RWPE1 (cell line): ENCODE measurements at regions not wholly inside any gene's neighbourhood (a gene's known extent, or its start where the extent isn't known, plus 50 kb on each side); places are given as distances from the start of the nearest gene placed in this dataset.

Experiments
- CTCF ChIA-PET: fragments of 350-600 bp; sonication (Branson Sonifier 250); formaldehyde crosslinking; extraction: SDS; loops from one replicate; lab custom pipeline; 2021; lab: Yijun Ruan, JAX
- POLR2A ChIA-PET: fragments of 400-600 bp; formaldehyde crosslinking; extraction: SDS; loops from one replicate; lab custom pipeline; 2020; ENCODE audit warnings: antibody characterized with exemption; ENCODE audit not compliant: low non-redundant PET; lab: Yijun Ruan, JAX
- DNase-seq: peaks from one replicate; pipeline ENCODE4 v3.0.0; 2012; ENCODE audit warnings: low spot score
- H3K27ac ChIP-seq: fragments of 450-650 bp; 2 replicates; pipeline ENCODE4 v1.5.1; 2017
- TF ChIP-seq, protein P1 (sequence below): fragments of 450-650 bp; conservative IDR thresholded peaks from 2 replicates; pipeline ENCODE4 v1.5.1; 2017; ENCODE audit warnings: low read depth, mild to moderate bottlenecking

DNA sequence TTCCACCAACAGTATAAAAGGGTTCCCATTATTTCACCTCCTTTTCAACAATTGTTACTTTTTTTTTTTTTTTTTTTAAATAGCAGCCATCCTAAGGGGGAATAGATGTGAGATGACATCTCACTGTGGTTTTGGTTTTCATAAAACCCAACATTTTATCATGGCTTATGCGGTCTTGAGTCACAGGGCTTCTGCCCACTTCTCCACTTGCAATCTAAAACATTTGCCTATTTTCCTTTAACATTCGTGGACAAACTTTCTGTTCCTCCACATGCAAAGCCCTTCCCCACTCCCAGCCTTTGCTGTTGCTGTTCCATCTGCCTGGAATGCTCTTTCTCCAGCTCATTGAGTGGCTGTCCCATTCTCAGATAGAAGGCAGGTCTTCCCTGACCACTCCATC, 239.7 kb upstream of the KCNK2 start:
- DNase-seq = no peak
- TF ChIP-seq, protein P1, sequence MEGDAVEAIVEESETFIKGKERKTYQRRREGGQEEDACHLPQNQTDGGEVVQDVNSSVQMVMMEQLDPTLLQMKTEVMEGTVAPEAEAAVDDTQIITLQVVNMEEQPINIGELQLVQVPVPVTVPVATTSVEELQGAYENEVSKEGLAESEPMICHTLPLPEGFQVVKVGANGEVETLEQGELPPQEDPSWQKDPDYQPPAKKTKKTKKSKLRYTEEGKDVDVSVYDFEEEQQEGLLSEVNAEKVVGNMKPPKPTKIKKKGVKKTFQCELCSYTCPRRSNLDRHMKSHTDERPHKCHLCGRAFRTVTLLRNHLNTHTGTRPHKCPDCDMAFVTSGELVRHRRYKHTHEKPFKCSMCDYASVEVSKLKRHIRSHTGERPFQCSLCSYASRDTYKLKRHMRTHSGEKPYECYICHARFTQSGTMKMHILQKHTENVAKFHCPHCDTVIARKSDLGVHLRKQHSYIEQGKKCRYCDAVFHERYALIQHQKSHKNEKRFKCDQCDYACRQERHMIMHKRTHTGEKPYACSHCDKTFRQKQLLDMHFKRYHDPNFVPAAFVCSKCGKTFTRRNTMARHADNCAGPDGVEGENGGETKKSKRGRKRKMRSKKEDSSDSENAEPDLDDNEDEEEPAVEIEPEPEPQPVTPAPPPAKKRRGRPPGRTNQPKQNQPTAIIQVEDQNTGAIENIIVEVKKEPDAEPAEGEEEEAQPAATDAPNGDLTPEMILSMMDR = no peak
- POLR2A ChIA-PET = no interaction called here
- CTCF ChIA-PET = interaction anchor here (0.8 kb wide), 1 partner anchor 12 kb away, joined by 3 read pairs; no protein-coding TSS in a partner anchor
- H3K27ac ChIP-seq = no peak overlapping the region

DNA sequence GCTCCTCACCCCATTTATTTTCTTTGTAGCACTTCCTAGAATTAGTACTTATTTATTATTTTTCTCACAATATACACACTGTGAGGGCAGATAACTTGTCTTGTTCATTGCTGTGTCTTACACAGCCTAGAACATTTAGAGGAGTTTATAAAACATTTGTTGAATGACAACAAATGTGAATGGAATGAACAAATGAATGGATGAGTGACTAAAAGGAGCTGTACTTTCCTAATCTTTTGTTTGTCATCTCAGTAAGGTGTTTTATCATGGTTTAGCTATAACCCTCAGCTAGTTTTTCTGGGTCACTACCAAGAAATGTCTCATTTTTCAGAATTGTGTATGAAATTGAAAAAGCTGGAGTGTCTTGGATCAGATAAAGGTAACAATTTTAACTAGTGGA, 239.3 kb upstream of the KCNK2 start:
- CTCF ChIA-PET = interaction anchor here (0.6 to 0.8 kb wide), 2 partner anchors 12 to 577 kb away, joined by 3 read pairs; no protein-coding TSS in a partner anchor
- H3K27ac ChIP-seq = no peak overlapping the region
- POLR2A ChIA-PET = no interaction called here
- TF ChIP-seq, protein P1 = no peak
- no peak for DNase-seq

DNA sequence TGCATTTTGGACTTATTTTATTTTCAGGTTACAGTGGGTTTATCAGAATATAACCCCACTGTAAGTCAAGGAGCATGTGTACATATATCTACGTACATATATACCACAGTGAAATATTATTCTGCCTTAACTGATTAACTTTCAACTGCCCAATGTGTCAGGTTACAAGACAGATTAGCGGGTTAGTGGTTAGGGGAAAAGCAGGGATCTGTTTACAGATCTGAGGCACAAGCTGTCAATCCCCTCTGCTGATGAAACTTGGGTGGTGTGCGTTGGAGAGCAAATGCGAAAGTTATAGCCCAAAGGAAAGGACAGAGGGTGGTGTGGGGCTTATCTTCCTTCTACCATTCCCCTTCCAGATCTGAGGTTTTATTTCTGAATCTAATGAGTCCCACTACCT, 238.2 kb upstream of the KCNK2 start:
- no peak for DNase-seq
- no peak overlapping the region for H3K27ac ChIP-seq
- CTCF ChIA-PET = no interaction called here
- POLR2A ChIA-PET = no interaction called here
- TF ChIP-seq, protein P1 = no peak

DNA sequence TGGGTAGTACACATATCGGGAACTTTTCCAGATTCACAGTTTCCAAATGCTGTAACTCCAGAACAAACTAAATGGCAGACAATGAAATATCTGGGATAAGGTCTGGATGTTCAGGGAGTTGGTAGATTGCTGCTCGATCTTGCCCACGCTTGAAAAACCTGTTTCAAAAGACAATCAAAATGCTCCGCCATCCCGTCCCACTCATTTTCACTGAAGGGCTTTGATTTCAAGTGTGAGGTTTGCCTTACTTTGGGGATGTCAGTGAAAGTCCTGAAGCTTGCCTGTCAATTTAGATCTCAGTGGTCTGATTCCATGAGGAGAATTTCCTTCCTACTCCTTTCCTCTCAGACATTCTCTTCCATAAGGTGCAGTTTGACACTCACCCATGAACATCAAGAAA, 236.3 kb upstream of the KCNK2 start:
- DNase-seq = no peak
- TF ChIP-seq, protein P1 = no peak
- POLR2A ChIA-PET = no interaction called here
- H3K27ac ChIP-seq = no peak overlapping the region
- CTCF ChIA-PET = no interaction called here

DNA sequence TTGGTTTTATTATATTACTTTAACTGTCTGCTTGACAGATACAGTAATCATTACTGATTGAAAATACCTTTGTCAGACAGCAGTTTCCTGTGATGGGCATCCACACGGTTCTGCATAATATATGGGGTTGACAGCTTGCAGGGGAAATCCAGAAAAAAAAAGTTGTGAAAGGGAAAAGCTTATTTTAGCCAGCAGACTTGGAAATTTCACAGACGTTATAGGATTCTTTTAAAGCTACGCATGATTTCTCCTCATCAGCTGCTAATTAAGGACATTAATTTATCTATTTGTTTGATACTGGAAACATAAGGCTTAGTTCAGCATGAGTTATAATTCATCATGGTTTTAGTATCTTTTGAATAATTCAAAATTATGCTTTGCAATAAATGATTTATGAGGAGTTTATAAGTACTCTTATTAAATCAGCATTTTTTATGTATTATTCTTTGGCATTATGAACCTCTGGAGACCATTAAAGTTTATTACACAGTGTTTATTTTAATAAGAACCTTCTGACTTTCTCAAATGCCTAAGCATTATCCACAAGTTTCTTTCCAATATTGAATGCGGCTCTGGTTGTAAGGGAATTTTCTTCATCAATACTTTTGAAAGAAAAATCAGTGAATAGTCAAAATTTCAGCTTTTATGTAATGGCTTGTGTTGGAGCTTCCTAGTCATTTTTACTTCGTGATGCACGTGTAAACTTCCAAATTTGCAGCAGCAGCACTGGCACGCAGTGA, 235.3 kb upstream of the KCNK2 start:
- ChIA-PET POLR2A (no interaction called here), CTCF (no interaction called here)

DNA sequence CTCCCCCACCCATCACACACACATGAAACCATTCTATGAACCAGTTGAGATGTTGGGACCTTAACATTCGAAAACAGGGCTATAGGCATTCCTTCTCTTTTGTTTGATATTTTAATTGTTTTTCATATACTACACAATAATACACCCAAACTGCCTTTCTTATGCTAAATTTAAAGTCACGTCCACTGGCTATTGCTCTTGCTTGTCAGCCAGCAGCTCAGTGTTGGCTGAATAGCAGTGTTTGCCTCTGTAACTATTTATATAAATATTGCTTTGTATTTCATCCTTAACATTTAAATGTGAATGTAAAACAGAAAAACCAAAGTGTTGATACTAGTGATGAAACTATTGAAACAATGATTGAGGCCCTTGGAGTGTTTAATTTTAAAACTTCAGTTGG, 234.4 kb upstream of the KCNK2 start:
- POLR2A ChIA-PET = no interaction called here

More for the DNA sequence above, 235.3 kb upstream of the KCNK2 start:
- no peak for DNase-seq
- H3K27ac ChIP-seq = no peak overlapping the region
- TF ChIP-seq, protein P1 = no peak

More for the DNA sequence above, 234.4 kb upstream of the KCNK2 start:
- no peak overlapping the region for H3K27ac ChIP-seq
- no peak for DNase-seq
- TF ChIP-seq, protein P1 = no peak
- CTCF ChIA-PET = no interaction called here
